ENCODE measurements at regions not wholly inside any gene's neighbourhood (a gene's known extent, or its start where the extent isn't known, plus 50 kb on each side); places are given as distances from the start of the nearest gene placed in this dataset.
"Not testable (repeated sequence)": the region's sequence is repeated elsewhere in the genome, so short reads cannot be mapped to it uniquely, and the experiment has no call there.

GRCh38 chr2:104904889-104905288, 51.0 kb downstream of the POU3F3 start:
- no peak for DNase-seq

GRCh38 chr2:104909317-104909716, 55.4 kb downstream of the POU3F3 start:
- DNase-seq, result no peak

DNA sequence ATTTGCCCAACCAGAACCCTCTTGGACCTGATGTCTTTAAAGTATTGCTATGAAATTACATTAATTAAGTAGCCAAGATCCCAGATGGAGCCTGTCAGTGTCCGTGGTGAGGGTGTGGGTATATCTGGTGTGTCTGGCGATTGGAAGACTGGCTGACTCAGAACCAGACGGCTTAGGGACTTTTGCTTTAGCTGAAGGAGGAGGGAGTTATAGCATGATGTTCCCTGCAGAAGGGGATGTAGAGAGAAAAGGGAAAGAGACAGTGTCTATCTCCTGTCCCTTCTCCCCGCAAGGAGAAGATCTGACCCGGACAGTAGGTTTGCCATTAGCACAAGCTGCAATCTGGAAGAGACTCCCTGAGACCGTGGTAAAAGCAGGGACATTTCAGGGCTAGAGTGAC, 60.6 kb downstream of the POU3F3 start:
- DNase-seq, result no peak

DNA sequence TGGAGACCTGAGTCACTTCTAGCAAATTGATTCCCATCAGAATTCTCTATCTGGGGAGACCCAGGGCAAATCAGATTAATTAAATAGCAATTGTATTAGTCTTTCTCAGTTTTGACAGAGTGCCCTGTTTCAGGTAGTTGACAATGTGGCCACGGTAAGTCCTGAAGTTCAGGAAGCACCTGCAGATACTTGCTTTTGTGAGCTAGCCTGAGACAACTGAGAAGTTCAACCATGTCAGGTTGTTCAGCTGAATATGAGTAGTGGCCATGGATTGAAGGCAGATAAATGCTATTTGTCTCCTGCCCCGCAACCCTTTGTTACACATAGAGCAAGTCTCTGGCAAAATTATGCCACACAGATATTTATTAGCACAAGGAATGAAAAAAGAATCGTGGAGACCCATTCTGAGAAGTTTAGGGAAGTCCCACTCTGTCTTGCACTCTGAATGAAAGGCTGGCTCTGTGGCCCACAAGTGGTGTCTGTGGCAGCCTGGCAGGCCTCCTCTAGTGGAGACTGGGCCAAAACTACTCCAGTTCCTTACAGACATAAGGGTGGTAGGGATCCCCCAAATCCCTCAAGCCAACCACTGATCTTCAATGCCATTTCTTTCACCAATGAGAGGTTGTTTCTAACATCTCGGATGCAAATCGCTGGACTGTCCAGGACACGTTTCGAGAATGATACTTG, 61.3 kb downstream of the POU3F3 start:
- no peak for DNase-seq

DNA sequence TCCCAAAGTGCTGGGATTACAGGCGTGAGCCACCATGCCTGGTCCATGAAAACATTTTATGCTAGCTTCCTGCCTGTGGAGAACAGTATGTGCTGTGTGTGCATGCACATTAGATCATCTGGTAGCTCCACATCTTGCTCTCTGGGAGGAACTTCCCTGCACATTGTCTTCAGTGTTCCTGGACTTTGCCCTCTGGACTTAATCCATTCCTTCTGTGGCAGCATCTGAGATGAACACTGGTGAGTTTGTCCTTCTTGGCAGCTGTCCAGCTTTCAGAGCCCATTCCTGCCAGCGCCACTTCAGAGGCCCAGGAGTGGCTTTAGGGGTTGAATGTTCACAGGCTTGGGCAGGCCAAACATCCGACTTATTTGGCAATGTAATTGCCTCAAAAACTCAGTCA, 65.2 kb downstream of the POU3F3 start:
- DNase-seq, result peak; percentile 37

- DNase-seq, result no peak
Observed at GRCh38 chr2:104923665-104924064, 69.8 kb downstream of the POU3F3 start.

DNA sequence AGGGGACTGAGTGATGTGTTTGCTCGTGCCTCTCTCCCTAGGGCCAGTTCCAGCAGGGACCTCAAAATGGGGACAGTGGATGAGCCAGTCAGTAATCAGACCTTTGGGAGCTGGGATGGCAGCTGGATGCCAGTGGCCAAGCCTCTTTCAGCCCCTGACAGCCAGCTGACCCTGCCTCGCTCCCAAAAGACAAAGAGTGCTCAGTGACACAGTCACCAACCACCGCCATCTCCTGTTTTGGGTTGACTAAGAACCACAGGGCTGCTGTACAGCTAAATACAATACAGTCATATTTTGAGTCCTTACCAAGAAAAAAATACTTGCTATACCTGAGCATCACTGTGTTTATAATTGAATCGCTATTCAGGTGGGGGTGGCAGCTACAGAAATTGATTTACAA, 75.7 kb downstream of the POU3F3 start:
- no peak for DNase-seq

DNA sequence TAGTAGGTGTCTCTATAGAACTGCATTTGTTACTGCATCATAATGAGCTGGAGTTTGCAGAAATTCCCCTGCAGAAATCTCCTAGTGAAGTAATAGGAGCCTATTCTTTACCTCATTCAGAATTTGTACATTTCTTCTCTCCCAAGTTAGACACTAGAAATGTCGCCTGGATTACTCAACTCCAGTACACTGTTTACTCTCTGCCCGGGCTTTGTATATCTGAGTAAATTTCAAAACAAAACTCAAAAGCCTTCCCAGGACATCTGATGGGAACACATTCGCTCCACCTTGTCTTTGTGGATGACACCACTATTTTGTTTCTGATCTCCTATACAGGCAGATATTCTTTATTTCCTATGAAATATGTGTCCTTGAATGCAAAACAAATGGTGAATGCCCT, 76.8 kb downstream of the POU3F3 start:
- DNase-seq, result no peak

- no peak for DNase-seq
Observed at GRCh38 chr2:104932243-104932642, 78.3 kb downstream of the POU3F3 start.

DNA sequence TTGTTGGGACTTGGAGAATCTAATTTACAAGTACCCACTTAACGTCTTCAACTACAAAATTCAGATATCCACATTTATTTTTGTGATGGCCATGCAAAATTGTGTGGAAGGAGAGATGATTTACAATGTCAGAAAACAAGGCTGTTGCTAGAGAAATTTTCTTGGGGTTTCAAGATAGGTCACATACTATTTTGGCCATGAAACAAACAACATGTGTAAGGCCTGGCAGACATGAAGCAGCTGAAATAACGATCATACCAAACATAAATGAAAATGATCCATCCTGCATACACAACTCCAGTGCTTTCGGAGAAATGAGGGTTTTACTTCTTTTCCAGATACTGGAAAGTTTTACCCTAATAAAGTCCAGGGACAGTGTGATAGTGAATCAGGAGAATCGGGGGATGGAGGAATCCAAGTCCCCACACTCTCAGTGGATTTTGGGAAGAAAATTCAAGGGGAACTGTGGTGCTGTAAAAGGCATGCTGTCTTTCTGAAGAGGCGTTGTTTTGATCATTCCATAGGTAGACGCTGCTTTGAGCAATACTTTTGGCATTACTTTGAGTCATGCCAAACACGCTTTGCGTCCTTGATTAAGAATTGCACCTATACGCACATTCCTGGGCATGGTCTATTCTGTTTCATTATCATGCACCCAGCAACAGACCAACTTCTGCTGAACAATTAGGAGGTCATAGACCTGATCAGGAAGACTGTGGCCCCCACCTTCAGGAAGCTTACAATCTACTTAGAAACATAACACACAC, 79.4 kb downstream of the POU3F3 start:
- no peak for DNase-seq

DNA sequence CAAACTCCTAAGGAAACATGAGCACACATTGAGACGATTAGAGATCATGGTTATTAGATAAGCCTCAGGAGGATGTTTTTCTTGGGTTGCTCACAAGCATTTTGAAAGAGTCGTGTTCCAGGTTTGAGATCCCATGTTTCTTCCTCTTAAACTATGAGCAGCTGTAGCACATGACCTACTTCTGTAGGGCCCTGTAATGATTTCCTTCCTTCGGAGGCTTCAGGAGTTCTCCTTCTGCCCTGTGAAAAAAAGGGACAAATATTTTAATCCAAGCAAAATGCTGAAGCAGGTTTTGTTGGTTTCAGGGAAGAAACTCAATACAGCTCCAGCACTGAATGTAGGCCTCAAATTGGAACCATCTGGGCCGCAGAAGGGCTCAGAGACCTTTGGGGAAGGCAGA, 82.6 kb downstream of the POU3F3 start:
- no peak for DNase-seq

- DNase-seq, result no peak
Observed at GRCh38 chr2:104938231-104938941, 84.5 kb downstream of the POU3F3 start.

- DNase-seq, result no peak
Observed at GRCh38 chr2:104939570-104940217, 85.8 kb downstream of the POU3F3 start.

- DNase-seq, result no peak
Observed at GRCh38 chr2:104944495-104944894, 90.6 kb downstream of the POU3F3 start.

GRCh38 chr2:104945121-104945520, 91.2 kb downstream of the POU3F3 start:
- DNase-seq, result no peak

- no peak for DNase-seq
Observed at GRCh38 chr2:104945866-104946265, 92.0 kb downstream of the POU3F3 start.

GRCh38 chr2:104947456-104947855, 90.4 kb upstream of the MRPS9 start:
- DNase-seq, result not testable (repeated sequence)

GRCh38 chr2:104952976-104953375, 84.9 kb upstream of the MRPS9 start:
- no peak for DNase-seq

DNA sequence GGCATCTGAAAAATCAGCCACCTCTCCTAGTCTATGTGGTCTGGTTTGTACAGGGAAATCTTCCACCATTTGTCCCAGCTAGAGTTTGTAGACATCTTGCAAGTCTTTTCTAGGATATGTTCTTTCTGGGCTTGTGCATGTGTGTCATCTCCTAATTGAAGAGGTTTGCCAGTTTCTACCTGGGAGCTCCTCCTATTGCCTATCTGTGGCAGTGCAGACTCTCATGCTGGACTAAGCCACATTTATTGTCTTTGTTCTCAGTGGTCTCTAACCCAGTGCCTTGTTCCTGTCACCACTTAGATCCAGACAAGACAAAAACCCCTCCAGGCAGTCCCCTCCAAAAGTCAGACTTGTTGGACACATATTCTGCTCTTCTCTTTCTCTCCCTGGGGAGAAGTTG, 72.0 kb upstream of the MRPS9 start:
- no peak for DNase-seq

DNA sequence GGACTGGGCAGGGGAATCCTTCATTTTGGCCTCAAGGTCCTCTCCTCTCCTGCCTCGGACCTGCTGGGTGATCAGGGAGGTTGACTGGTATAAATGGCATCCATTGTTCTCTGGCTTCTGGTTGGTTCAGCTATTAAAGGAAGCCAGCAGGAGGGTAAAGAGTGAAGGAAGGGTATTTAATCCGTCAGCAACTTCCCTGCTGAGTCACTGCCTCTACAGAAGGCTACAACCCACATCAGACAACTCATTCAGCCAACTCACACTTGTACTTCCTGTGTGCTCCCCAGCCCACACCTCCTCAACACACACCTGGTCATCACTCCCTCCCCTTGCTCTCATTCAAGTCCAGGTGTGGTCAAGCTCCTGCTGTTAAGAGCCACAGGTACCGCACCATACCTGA, 68.3 kb upstream of the MRPS9 start:
- no peak for DNase-seq

GRCh38 chr2:104975371-104975770, 62.5 kb upstream of the MRPS9 start:
- DNase-seq, result no peak

DNA sequence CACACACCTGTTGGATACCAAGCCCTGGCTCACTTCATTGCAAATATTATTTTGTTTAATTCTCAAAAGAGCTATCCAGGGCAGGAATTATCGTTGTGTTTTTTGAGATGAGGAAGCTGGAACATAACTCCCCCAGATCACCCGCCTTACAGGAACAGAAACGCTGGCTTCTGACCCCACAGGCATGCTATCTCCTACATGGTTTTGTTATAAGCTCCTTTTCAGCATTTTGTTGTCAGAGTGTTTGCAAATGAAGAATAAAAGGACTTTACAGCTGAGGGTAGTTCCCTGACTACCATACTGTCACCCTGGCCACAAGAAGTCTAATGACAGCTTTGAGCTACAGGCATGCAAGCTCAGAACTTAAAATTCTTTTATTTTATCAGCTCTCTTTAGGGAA, 62.0 kb upstream of the MRPS9 start:
- no peak for DNase-seq

DNA sequence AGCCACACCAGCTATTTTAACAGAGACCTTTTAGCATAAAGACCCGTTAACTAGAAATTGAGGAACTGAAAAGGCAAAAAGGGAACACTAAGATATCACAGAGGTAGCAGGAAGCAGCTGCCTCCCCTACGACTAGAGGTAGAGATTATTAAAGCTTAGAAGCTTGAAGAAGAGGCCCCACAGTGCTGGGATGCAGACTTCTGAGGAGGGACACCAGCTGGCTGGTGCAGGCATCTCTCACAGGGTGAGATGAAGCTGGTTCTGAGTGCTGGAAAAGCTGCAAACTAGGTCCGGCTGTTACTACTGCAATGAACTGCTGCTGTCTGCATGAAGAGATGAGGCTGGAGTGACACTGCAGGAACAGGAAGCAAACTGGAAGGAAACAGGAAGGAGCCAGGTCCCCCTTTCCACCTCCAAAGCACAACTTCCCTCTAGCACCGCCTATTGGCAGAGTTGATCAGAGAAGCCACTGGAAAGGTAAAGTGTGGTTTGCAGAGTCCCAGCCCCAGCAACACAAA, 61.2 kb upstream of the MRPS9 start:
- no peak for DNase-seq
